CD4-positive, alpha-beta T cell treated with Interleukin-15 for 4 hours (primary cell): ENCODE measurements at regions not wholly inside any gene's neighbourhood (a gene's known extent, or its start where the extent isn't known, plus 50 kb on each side); places are given as distances from the start of the nearest gene placed in this dataset.
"Not testable (repeated sequence)": the region's sequence is repeated elsewhere in the genome, so short reads cannot be mapped to it uniquely, and the experiment has no call there.

Experiments
- DNase-seq: peaks from one replicate; pipeline ENCODE4 v3.0.0-alpha.2; 2020; ENCODE audit warnings: low spot score

GRCh38 chr18:67007999-67008398 lies 404.1 kb upstream of the CDH19 start:
- no peak for DNase-seq

GRCh38 chr18:67007085-67007484 lies 403.2 kb upstream of the CDH19 start:
- no peak for DNase-seq

GRCh38 chr18:67001052-67001451 lies 397.2 kb upstream of the CDH19 start:
- DNase-seq = no peak

- DNase-seq = no peak
Observed at GRCh38 chr18:66999003-66999402, 395.1 kb upstream of the CDH19 start.

- no peak for DNase-seq
Observed at GRCh38 chr18:66995270-66995669, 391.4 kb upstream of the CDH19 start.

GRCh38 chr18:66994790-66995189 lies 390.9 kb upstream of the CDH19 start:
- no peak for DNase-seq

- DNase-seq = no peak
Observed at GRCh38 chr18:66993492-66993891, 389.6 kb upstream of the CDH19 start.

- no peak for DNase-seq
Observed at GRCh38 chr18:66990909-66991308, 387.0 kb upstream of the CDH19 start.

- DNase-seq = no peak
Observed at GRCh38 chr18:66979009-66979408, 375.1 kb upstream of the CDH19 start.

- no peak for DNase-seq
Observed at GRCh38 chr18:66972681-66973080, 368.8 kb upstream of the CDH19 start.

GRCh38 chr18:66971960-66972359 lies 368.1 kb upstream of the CDH19 start:
- no peak for DNase-seq

- DNase-seq = no peak
Observed at GRCh38 chr18:66966171-66966570, 362.3 kb upstream of the CDH19 start.

- DNase-seq = no peak
Observed at GRCh38 chr18:66958309-66958708, 354.4 kb upstream of the CDH19 start.

GRCh38 chr18:66951750-66952149 lies 347.9 kb upstream of the CDH19 start:
- no peak for DNase-seq

- DNase-seq = no peak
Observed at GRCh38 chr18:66949419-66949818, 345.5 kb upstream of the CDH19 start.

GRCh38 chr18:66937546-66937945 lies 333.7 kb upstream of the CDH19 start:
- no peak for DNase-seq

- DNase-seq = no peak
Observed at GRCh38 chr18:66931010-66931409, 327.1 kb upstream of the CDH19 start.

- DNase-seq = no peak
Observed at GRCh38 chr18:66916834-66917233, 312.9 kb upstream of the CDH19 start.

- no peak for DNase-seq
Observed at GRCh38 chr18:66900837-66901236, 296.9 kb upstream of the CDH19 start.

GRCh38 chr18:66895631-66896030 lies 291.7 kb upstream of the CDH19 start:
- no peak for DNase-seq

GRCh38 chr18:66894851-66895250 lies 291.0 kb upstream of the CDH19 start:
- no peak for DNase-seq

GRCh38 chr18:66892388-66892787 lies 288.5 kb upstream of the CDH19 start:
- not testable (repeated sequence) for DNase-seq

GRCh38 chr18:66874812-66875474 lies 271.1 kb upstream of the CDH19 start:
- no peak for DNase-seq

GRCh38 chr18:66874375-66874774 lies 270.5 kb upstream of the CDH19 start:
- DNase-seq = no peak

- DNase-seq = no peak
Observed at GRCh38 chr18:66873899-66874298, 270.0 kb upstream of the CDH19 start.
